Ovary (tissue), 3 donors: ENCODE measurements at regions not wholly inside any gene's neighbourhood (a gene's known extent, or its start where the extent isn't known, plus 50 kb on each side); places are given as distances from the start of the nearest gene placed in this dataset.

Source experiments
- EP300 ChIP-seq: sonication (generic); formaldehyde crosslinking; IDR thresholded peaks from one replicate; pipeline ENCODE4 v1.6.1; 2017; ENCODE audit warnings: antibody characterized with exemption
- TF ChIP-seq, protein P1 (sequence below), 3 donors: fragments of 450-650 bp in 2 of 3; fragments of 200-600 bp in 1 of 3; IDR thresholded peaks; one replicate each; pipeline versions ENCODE4 v1.5.1 to v1.8.0; 2016 to 2022; ENCODE audit warnings: antibody characterized with exemption in 3 of 3, mild to moderate bottlenecking in 1 of 3
- donor health status: DM: no; HTN: no; CAD: no.

DNA sequence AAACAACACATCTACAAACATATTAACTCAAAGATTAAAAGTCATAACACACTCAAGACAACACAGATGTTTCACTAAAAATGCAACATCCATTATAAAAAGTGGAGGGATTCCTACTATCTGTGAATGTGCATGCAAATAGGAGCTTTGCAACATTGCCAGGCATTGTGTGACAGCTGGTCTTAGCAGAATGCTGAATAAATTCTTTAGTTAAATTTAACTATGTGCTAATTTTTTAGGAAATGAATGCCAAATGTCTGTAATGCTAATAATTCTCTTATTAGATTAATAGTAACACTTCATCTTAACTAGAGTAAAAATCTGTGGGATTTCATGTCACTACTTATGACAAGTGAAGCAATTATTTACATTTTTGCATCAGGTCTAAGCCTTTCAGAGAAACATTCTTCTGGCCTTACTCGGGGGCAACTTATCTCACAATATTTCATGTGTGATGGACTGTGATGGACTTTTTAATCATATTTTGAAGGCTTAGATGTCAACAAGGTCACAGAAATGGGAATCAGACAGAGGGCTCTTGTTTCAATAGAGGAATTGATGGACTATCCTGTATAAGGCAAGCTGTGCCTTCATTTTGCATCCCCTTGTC lies 524.6 kb upstream of the KCND2 start:
- TF ChIP-seq, protein P1, sequence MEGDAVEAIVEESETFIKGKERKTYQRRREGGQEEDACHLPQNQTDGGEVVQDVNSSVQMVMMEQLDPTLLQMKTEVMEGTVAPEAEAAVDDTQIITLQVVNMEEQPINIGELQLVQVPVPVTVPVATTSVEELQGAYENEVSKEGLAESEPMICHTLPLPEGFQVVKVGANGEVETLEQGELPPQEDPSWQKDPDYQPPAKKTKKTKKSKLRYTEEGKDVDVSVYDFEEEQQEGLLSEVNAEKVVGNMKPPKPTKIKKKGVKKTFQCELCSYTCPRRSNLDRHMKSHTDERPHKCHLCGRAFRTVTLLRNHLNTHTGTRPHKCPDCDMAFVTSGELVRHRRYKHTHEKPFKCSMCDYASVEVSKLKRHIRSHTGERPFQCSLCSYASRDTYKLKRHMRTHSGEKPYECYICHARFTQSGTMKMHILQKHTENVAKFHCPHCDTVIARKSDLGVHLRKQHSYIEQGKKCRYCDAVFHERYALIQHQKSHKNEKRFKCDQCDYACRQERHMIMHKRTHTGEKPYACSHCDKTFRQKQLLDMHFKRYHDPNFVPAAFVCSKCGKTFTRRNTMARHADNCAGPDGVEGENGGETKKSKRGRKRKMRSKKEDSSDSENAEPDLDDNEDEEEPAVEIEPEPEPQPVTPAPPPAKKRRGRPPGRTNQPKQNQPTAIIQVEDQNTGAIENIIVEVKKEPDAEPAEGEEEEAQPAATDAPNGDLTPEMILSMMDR (IDR thresholded peaks at IDR 0.05) = no peak
- no peak for TF ChIP-seq EP300
